K562 (cell line): ENCODE measurements at regions not wholly inside any gene's neighbourhood (a gene's known extent, or its start where the extent isn't known, plus 50 kb on each side); places are given as distances from the start of the nearest gene placed in this dataset.
A peak's percentile ranks its signal among the peaks of the same experiment; 100 is the strongest.

Source experiments
- CUX1 ChIP-seq: fragments of 200-800 bp; sonication (Bioruptor generic); IDR thresholded peaks from 2 replicates; pipeline ENCODE4 v1.6.1; 2016; ENCODE audit warnings: missing genetic modification characterization, missing compliant biosample characterization
- ESRRA ChIP-seq: fragments of 450-650 bp; IDR thresholded peaks from 2 replicates; pipeline ENCODE4 v1.6.1; 2014; ENCODE audit warnings: low read depth, mild to moderate bottlenecking, moderate library complexity, borderline replicate concordance
- LARP7 ChIP-seq: fragments of 450-650 bp; IDR thresholded peaks from 2 replicates; pipeline ENCODE4 v1.6.1; 2016
- NCOR1 ChIP-seq: fragments of 450-650 bp; IDR thresholded peaks from 2 replicates; pipeline ENCODE4 v1.6.1; 2016; ENCODE audit warnings: mild to moderate bottlenecking, moderate library complexity
- PATZ1 ChIP-seq: fragments of 250-450 bp; sonication (Bioruptor Pico); IDR thresholded peaks from 2 replicates; pipeline ENCODE4 v1.5.0; 2020; ENCODE audit warnings: mild to moderate bottlenecking, borderline replicate concordance
- PRMT5 ChIP-seq: sonication (generic); formaldehyde crosslinking; IDR thresholded peaks from 2 replicates; pipeline ENCODE4 v1.5.0; 2020; ENCODE audit warnings: missing genetic modification reagents
- SLC30A9 ChIP-seq: fragments of 250-450 bp; sonication (Bioruptor Pico); IDR thresholded peaks from 2 replicates; pipeline ENCODE4 v1.8.0; 2022; ENCODE audit warnings: mild to moderate bottlenecking, moderate library complexity
- TARDBP ChIP-seq: fragments of 450-650 bp; IDR thresholded peaks from 2 replicates; pipeline ENCODE4 v1.6.1; 2016
- TBP ChIP-seq: optimal IDR thresholded peaks from 2 replicates; pipeline ENCODE3; 2011; ENCODE audit warnings: low read depth, low read length, improper control_type of control experiment
- ZC3H4 ChIP-seq: sonication (generic); formaldehyde crosslinking; IDR thresholded peaks from 2 replicates; pipeline ENCODE4 v1.9.0; 2021; ENCODE audit warnings: missing genetic modification reagents, borderline replicate concordance
- ZNF318 ChIP-seq, 2 experiments: fragments of 450-650 bp; IDR thresholded peaks; 2 replicates each; pipeline ENCODE4 v1.6.1; 2016; ENCODE audit warnings: mild to moderate bottlenecking in 2 of 2, borderline replicate concordance in 1 of 2, low read depth in 1 of 2, moderate library complexity in 1 of 2
- ZNF75A ChIP-seq: fragments of 450-650 bp; formaldehyde crosslinking; IDR thresholded peaks from 2 replicates; pipeline ENCODE4 v1.4.0; 2020; ENCODE audit warnings: mild to moderate bottlenecking

GRCh38 chr7:67302113-67303039 is 305.7 kb downstream of the TYW1 start (continued):
- no peak for TF ChIP-seq CUX1 (CRISPR knock-in tag)
- peak; percentile 47 for TF ChIP-seq NCOR1
- TF ChIP-seq TARDBP, result peak; percentile 34
- TF ChIP-seq PRMT5, result no peak
- TF ChIP-seq ZNF75A (CRISPR knock-in tag), result no peak
- TF ChIP-seq SLC30A9, result no peak
- TF ChIP-seq TBP, result peak; percentile 83
- TF ChIP-seq ZNF318 (IDR thresholded peaks at IDR 0.05; ENCODE audit: borderline replicate concordance in 1 of 2, low read depth in 1 of 2), result no peak
- TF ChIP-seq ZC3H4 (CRISPR knock-in tag), result no peak
- no peak for TF ChIP-seq LARP7
- no peak for TF ChIP-seq PATZ1
- TF ChIP-seq ESRRA, result peak; percentile 93
